T47D (cell line): ENCODE measurements at regions not wholly inside any gene's neighbourhood (a gene's known extent, or its start where the extent isn't known, plus 50 kb on each side); places are given as distances from the start of the nearest gene placed in this dataset.
A peak's percentile ranks its signal among the peaks of the same experiment; 100 is the strongest.

ENCODE experiments used
- DNase-seq, 2 experiments: peaks; one replicate each; pipeline versions ENCODE4 v3.0.0 to v3.0.0-alpha.2; 2011 to 2012; ENCODE audit warnings: low read depth in 1 of 2, low spot score in 1 of 2
- JUND ChIP-seq: IDR thresholded peaks from 2 replicates; pipeline ENCODE4 v1.6.1; 2012; ENCODE audit warnings: low read depth
- in situ Hi-C: cut with HindIII; loops from 2 replicates; pipeline ENCODE4 v1.10.0; 2016; ENCODE audit warnings: low sequenced_read_pairs, low pct_unique_long_range_greater_than_20kb

GRCh38 chr10:130547368-130547767 lies 411.2 kb downstream of the GLRX3 start:
- TF ChIP-seq JUND: no peak
- in situ Hi-C loops: no loop called here
- DNase-seq: peak in 1 of 2 experiments; percentile 28

- in situ Hi-C loops: no loop called here
- DNase-seq: no peak
- TF ChIP-seq JUND: no peak
These were observed 414.9 kb downstream of the GLRX3 start for GRCh38 chr10:130550952-130551674.

- in situ Hi-C loops: no loop called here
- TF ChIP-seq JUND: no peak
These were observed 415.5 kb downstream of the GLRX3 start for GRCh38 chr10:130551676-130552075.

GRCh38 chr10:130553826-130554225 lies 417.6 kb downstream of the GLRX3 start:
- in situ Hi-C loops: no loop called here
- DNase-seq: no peak
- no peak for TF ChIP-seq JUND

More at GRCh38 chr10:130551676-130552075, 415.5 kb downstream of the GLRX3 start:
- no peak for DNase-seq

- no peak for TF ChIP-seq JUND
- no peak for DNase-seq
- in situ Hi-C loops: no loop called here
These were observed 418.7 kb downstream of the GLRX3 start for GRCh38 chr10:130554701-130555410.

- in situ Hi-C loops: no loop called here
- DNase-seq: no peak
- TF ChIP-seq JUND: no peak
These were observed 419.2 kb downstream of the GLRX3 start for GRCh38 chr10:130555411-130555750.

DNA sequence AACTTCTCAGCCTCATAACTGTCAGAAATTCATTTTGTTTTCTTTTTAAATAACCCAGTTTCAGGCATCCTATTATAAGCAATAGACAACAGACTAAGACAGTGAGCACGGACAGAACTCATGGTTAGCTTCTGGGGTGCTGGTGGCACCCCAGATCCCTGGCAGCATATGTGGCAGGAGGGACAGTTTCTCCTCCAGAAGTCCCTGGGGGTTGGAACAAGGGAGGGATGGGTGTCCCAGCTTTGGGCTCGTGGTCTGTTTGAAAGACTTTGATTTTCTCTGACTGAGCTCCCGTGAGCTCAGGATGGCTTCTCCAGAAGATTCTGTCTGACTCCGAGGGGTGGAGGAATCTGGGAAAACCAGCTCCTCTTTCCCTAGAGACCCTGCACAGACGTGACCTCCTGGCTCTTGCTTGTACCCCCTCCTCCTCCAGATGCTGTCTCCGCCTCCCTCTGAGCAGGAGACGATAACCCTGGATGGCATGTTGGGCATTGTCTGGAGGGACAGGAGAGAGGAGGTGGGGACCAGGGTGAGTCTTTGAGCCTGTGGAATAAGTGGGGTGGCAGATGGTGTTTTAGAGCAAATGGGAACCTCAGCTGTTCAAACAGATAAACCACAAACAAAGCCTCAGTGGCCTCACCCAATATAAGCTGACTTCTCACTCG lies 421.1 kb downstream of the GLRX3 start:
- in situ Hi-C loops: no loop called here
- no peak for TF ChIP-seq JUND
- no peak for DNase-seq

- no peak for TF ChIP-seq JUND
- DNase-seq: no peak
- in situ Hi-C loops: no loop called here
These were observed 422.8 kb downstream of the GLRX3 start for GRCh38 chr10:130558746-130559546.

GRCh38 chr10:130559547-130559880 lies 423.3 kb downstream of the GLRX3 start:
- no peak for TF ChIP-seq JUND

GRCh38 chr10:130560116-130560515 lies 423.9 kb downstream of the GLRX3 start:
- in situ Hi-C loops: no loop called here
- DNase-seq: no peak
- no peak for TF ChIP-seq JUND

More at GRCh38 chr10:130559547-130559880, 423.3 kb downstream of the GLRX3 start:
- in situ Hi-C loops: no loop called here
- no peak for DNase-seq

DNA sequence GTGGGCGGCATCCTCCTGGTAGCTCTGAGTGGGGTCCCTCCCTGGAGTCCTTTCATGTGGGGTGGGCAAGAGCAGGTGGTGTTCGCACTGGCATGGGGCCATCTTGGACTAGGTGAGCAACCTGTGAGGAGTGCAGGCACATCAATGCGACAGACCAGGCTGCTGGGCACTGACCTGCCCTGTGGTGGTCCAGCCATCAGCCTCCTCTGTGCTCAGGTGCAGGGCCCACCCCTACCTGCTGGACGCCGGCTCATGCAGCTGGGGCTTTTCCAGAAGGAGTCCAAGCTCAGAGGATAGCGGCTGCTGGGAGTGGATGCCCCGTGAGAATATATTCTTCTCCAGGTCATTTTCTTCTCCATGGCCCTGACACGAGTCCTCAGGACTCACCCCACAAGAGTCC lies 424.4 kb downstream of the GLRX3 start:
- no peak for TF ChIP-seq JUND
- DNase-seq: no peak
- in situ Hi-C loops: no loop called here

- in situ Hi-C loops: no loop called here
- no peak for DNase-seq
These were observed 425.5 kb downstream of the GLRX3 start for GRCh38 chr10:130561681-130562080.

DNA sequence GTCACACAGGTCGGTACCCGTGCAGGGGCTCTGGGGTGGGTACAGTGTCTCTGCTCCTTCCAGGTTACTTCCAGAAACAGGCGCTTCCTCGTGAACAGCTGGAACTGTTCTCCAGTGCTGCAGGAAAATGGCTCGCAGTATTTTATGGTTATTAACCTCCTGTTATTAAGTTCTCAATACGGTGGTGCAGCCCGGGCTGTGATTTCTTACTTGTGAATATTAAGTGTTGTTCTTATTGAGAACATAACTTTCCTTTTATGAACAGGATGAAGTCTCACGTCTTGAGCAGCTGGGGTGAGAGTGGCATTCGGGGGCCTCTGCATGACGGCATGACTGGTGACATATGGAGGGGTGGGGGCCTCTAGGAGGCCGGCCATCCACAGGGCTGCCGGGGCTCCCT lies 430.8 kb downstream of the GLRX3 start:
- no peak for DNase-seq
- no peak for TF ChIP-seq JUND
- in situ Hi-C loops: no loop called here

More at GRCh38 chr10:130561681-130562080, 425.5 kb downstream of the GLRX3 start:
- no peak for TF ChIP-seq JUND
